Tibial nerve (tissue), 4 donors: ENCODE measurements at regions not wholly inside any gene's neighbourhood (a gene's known extent, or its start where the extent isn't known, plus 50 kb on each side); places are given as distances from the start of the nearest gene placed in this dataset.

Source experiments
- DNase-seq, 2 donors: peaks; one replicate each; pipeline ENCODE4 v3.0.0-alpha.2; 2019; ENCODE audit warnings: low spot score in 2 of 2
- H3K27ac ChIP-seq, 4 donors: fragments of 200-600 bp; sonication (generic) in 3 of 4; one replicate each; pipeline ENCODE4 v1.5.1; 2017 to 2019; ENCODE audit warnings: mild to moderate bottlenecking in 1 of 4
- H3K27me3 ChIP-seq, 2 donors: fragments of 200-600 bp; sonication (generic) in 1 of 2; one replicate each; pipeline versions ENCODE4 v1.5.1 to v1.6.0; 2017 to 2019
- H3K36me3 ChIP-seq, 3 donors: fragments of 200-600 bp; sonication (generic); one replicate each; pipeline ENCODE4 v1.5.1; 2018 to 2019
- H3K4me1 ChIP-seq, 4 donors: fragments of 200-600 bp; sonication (generic) in 3 of 4; one replicate each; pipeline ENCODE4 v1.5.1; 2017 to 2019
- H3K4me3 ChIP-seq, 4 donors: fragments of 200-600 bp; sonication (generic) in 3 of 4; one replicate each; pipeline ENCODE4 v1.5.1; 2017 to 2019; ENCODE audit warnings: mild to moderate bottlenecking in 1 of 4, moderate library complexity in 1 of 4
- H3K9me3 ChIP-seq, 4 donors: fragments of 200-600 bp; sonication (generic) in 3 of 4; one replicate each; pipeline ENCODE4 v1.5.1; 2017 to 2019
- EP300 ChIP-seq, 2 donors: sonication (generic); formaldehyde crosslinking; IDR thresholded peaks; one replicate each; pipeline ENCODE4 v1.6.1; 2017; ENCODE audit warnings: antibody characterized with exemption in 2 of 2, mild to moderate bottlenecking in 1 of 2
- POLR2A ChIP-seq, 2 donors: fragments of 450-650 bp; IDR thresholded peaks; one replicate each; pipeline ENCODE4 v1.6.1; 2017; ENCODE audit warnings: antibody characterized with exemption in 2 of 2, mild to moderate bottlenecking in 2 of 2, moderate library complexity in 2 of 2
- WGBS, 2 donors: methylation state at CpG; one replicate each; pipeline ENCODE4 v1.1.5; 2018; 5-methylcytosine and 5-hydroxymethylcytosine counted together
- TF ChIP-seq, protein P1 (sequence below), 5 experiments: fragments of 200-600 bp in 3 of 5; fragments of 450-650 bp in 2 of 5; sonication (generic) in 3 of 5; IDR thresholded peaks; one replicate each; pipeline ENCODE4 v1.5.1; 2016 to 2019; ENCODE audit warnings: antibody characterized with exemption in 5 of 5, mild to moderate bottlenecking in 3 of 5, moderate library complexity in 2 of 5

- peaks cover 0 to 3% (median 0%) of the 10 kb centered on the region in 3 donors for H3K36me3 ChIP-seq
- TF ChIP-seq POLR2A (IDR thresholded peaks at IDR 0.05) (no peak), EP300 (IDR thresholded peaks at IDR 0.05) (no peak)
- TF ChIP-seq, protein P1, sequence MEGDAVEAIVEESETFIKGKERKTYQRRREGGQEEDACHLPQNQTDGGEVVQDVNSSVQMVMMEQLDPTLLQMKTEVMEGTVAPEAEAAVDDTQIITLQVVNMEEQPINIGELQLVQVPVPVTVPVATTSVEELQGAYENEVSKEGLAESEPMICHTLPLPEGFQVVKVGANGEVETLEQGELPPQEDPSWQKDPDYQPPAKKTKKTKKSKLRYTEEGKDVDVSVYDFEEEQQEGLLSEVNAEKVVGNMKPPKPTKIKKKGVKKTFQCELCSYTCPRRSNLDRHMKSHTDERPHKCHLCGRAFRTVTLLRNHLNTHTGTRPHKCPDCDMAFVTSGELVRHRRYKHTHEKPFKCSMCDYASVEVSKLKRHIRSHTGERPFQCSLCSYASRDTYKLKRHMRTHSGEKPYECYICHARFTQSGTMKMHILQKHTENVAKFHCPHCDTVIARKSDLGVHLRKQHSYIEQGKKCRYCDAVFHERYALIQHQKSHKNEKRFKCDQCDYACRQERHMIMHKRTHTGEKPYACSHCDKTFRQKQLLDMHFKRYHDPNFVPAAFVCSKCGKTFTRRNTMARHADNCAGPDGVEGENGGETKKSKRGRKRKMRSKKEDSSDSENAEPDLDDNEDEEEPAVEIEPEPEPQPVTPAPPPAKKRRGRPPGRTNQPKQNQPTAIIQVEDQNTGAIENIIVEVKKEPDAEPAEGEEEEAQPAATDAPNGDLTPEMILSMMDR (IDR thresholded peaks at IDR 0.05): no peak
- DNase-seq: no peak
- H3K4me1 ChIP-seq: peaks cover 0 to 13% (median 0%) of the 10 kb centered on the region in 4 donors
- H3K27me3 ChIP-seq: no peaks in the 10 kb centered on the region
- WGBS, 2 donors: 88 to 94% methylated on average over 8 of the region's 8 CpGs
- no peaks in the 10 kb centered on the region for H3K9me3 ChIP-seq
- no peak overlapping the region for H3K27ac ChIP-seq
- no peak overlapping the region for H3K4me3 ChIP-seq
Observed at GRCh38 chr4:123017078-123017477, 94.7 kb upstream of the NUDT6 start.

GRCh38 chr4:123017636-123018395, 95.4 kb upstream of the NUDT6 start:
- Histone ChIP-seq H3K27ac (peak overlapping the region in 1 of 4 donors; percentile 4), H3K36me3 (peaks cover 0 to 3% (median 0%) of the 10 kb centered on the region in 3 donors), H3K4me3 (no peak overlapping the region), H3K27me3 (no peaks in the 10 kb centered on the region), H3K4me1 (peaks cover 0 to 13% (median 0%) of the 10 kb centered on the region in 4 donors), H3K9me3 (no peaks in the 10 kb centered on the region)
- WGBS, 2 donors: 50 to 53% methylated on average over 3 of the region's 3 CpGs
- DNase-seq: no peak
- TF ChIP-seq, protein P1 (IDR thresholded peaks at IDR 0.05): no peak
- TF ChIP-seq EP300 (IDR thresholded peaks at IDR 0.05) (no peak), POLR2A (IDR thresholded peaks at IDR 0.05) (no peak)

GRCh38 chr4:123018396-123018775, 96.0 kb upstream of the NUDT6 start:
- WGBS, 2 donors: 64 to 74% methylated on average over 3 of the region's 3 CpGs

GRCh38 chr4:123020285-123020684, 97.9 kb upstream of the NUDT6 start:
- Histone ChIP-seq H3K27ac (no peak overlapping the region), H3K36me3 (peaks cover 0 to 3% (median 0%) of the 10 kb centered on the region in 3 donors), H3K27me3 (no peaks in the 10 kb centered on the region), H3K4me1 (peaks cover 0 to 13% (median 0%) of the 10 kb centered on the region in 4 donors), H3K4me3 (no peak overlapping the region), H3K9me3 (no peaks in the 10 kb centered on the region)
- 96 to 98% methylated on average over 11 of the region's 11 CpGs for WGBS, 2 donors
- no peak for DNase-seq
- TF ChIP-seq EP300 (IDR thresholded peaks at IDR 0.05): no peak
- TF ChIP-seq, protein P1 (IDR thresholded peaks at IDR 0.05): no peak
- TF ChIP-seq POLR2A (IDR thresholded peaks at IDR 0.05): no peak

More at GRCh38 chr4:123018396-123018775, 96.0 kb upstream of the NUDT6 start:
- no peak overlapping the region for H3K27ac ChIP-seq
- H3K4me1 ChIP-seq: peaks cover 0 to 13% (median 0%) of the 10 kb centered on the region in 4 donors
- no peak for DNase-seq
- no peaks in the 10 kb centered on the region for H3K9me3 ChIP-seq
- no peaks in the 10 kb centered on the region for H3K27me3 ChIP-seq
- no peak for TF ChIP-seq EP300 (IDR thresholded peaks at IDR 0.05)
- TF ChIP-seq, protein P1 (IDR thresholded peaks at IDR 0.05): no peak
- TF ChIP-seq POLR2A (IDR thresholded peaks at IDR 0.05): no peak
- peaks cover 0 to 3% (median 0%) of the 10 kb centered on the region in 3 donors for H3K36me3 ChIP-seq
- no peak overlapping the region for H3K4me3 ChIP-seq

- H3K9me3 ChIP-seq: no peaks in the 10 kb centered on the region
- no peak for DNase-seq
- no peaks in the 10 kb centered on the region for H3K27me3 ChIP-seq
- H3K36me3 ChIP-seq: peaks cover 0 to 7% (median 0%) of the 10 kb centered on the region in 3 donors
- TF ChIP-seq, protein P1 (IDR thresholded peaks at IDR 0.05): no peak
- TF ChIP-seq EP300 (IDR thresholded peaks at IDR 0.05) (no peak), POLR2A (IDR thresholded peaks at IDR 0.05) (no peak)
- H3K4me1 ChIP-seq: no peaks in the 10 kb centered on the region
- H3K27ac ChIP-seq: no peak overlapping the region
- 96 to 98% methylated on average over 15 of the region's 15 CpGs for WGBS, 2 donors
- H3K4me3 ChIP-seq: no peak overlapping the region
Observed at GRCh38 chr4:123023647-123024046, 101.2 kb upstream of the NUDT6 start.
